Hematopoietic multipotent progenitor cell treated with erythropoietin and hydrocortisone succinate and interleukin-3 and kit ligand, for 15 days (in vitro differentiated cells): ENCODE measurements at regions not wholly inside any gene's neighbourhood (a gene's known extent, or its start where the extent isn't known, plus 50 kb on each side); places are given as distances from the start of the nearest gene placed in this dataset.

ENCODE experiments used
- DNase-seq: peaks from one replicate; pipeline ENCODE4 v3.0.0-alpha.2; 2015; ENCODE audit warnings: low spot score

- DNase-seq, result no peak
These were observed 68.1 kb downstream of the TEKT4 start for GRCh38 chr2:94939349-94939748.

GRCh38 chr2:94947097-94948016 is 76.1 kb downstream of the TEKT4 start:
- DNase-seq, result no peak

GRCh38 chr2:94955702-94956101 is 69.8 kb upstream of the MAL start:
- no peak for DNase-seq

- DNase-seq, result peak; percentile 25
These were observed 68.6 kb upstream of the MAL start for GRCh38 chr2:94956797-94957391.

GRCh38 chr2:94958245-94958644 is 67.3 kb upstream of the MAL start:
- no peak for DNase-seq

GRCh38 chr2:94960266-94960665 is 65.2 kb upstream of the MAL start:
- no peak for DNase-seq

GRCh38 chr2:94960751-94961150 is 64.8 kb upstream of the MAL start:
- DNase-seq, result no peak

GRCh38 chr2:94964193-94964592 is 61.3 kb upstream of the MAL start:
- DNase-seq, result no peak

GRCh38 chr2:94966689-94967088 is 58.8 kb upstream of the MAL start:
- no peak for DNase-seq

GRCh38 chr2:94970353-94970752 is 55.2 kb upstream of the MAL start:
- DNase-seq, result no peak
